Parathyroid adenoma (tissue), 2 donors: ENCODE measurements at regions not wholly inside any gene's neighbourhood (a gene's known extent, or its start where the extent isn't known, plus 50 kb on each side); places are given as distances from the start of the nearest gene placed in this dataset.

Source experiments
- H2AFZ ChIP-seq: fragments of 300-600 bp; sonication (generic); one replicate; pipeline ENCODE4 v1.7.0; 2017; ENCODE audit warnings: antibody characterized with exemption, mild to moderate bottlenecking
- H3K27ac ChIP-seq: fragments of 300-600 bp; sonication (generic); one replicate; pipeline ENCODE4 v1.7.0; 2017
- H3K27me3 ChIP-seq: fragments of 300-600 bp; sonication (generic); one replicate; pipeline ENCODE4 v1.7.0; 2017; ENCODE audit warnings: low read length; ENCODE audit not compliant: control insufficient read depth, insufficient read depth
- H3K36me3 ChIP-seq: fragments of 300-600 bp; sonication (generic); one replicate; pipeline ENCODE4 v1.7.0; 2017; ENCODE audit warnings: low read length; ENCODE audit not compliant: control insufficient read depth, insufficient read depth
- H3K4me1 ChIP-seq: fragments of 300-600 bp; sonication (generic); one replicate; pipeline ENCODE4 v1.7.0; 2017; ENCODE audit warnings: control low read depth
- H3K4me2 ChIP-seq: fragments of 300-600 bp; sonication (generic); one replicate; pipeline ENCODE4 v1.7.0; 2017; ENCODE audit warnings: low read length
- H3K4me3 ChIP-seq: fragments of 300-600 bp; sonication (generic); one replicate; pipeline ENCODE4 v1.7.0; 2017; ENCODE audit warnings: low read depth, low read length
- H3K79me2 ChIP-seq: fragments of 300-600 bp; sonication (generic); one replicate; pipeline ENCODE4 v1.7.0; 2017; ENCODE audit warnings: control low read depth
- H3K9ac ChIP-seq: fragments of 300-600 bp; sonication (generic); one replicate; pipeline ENCODE4 v1.7.0; 2017; ENCODE audit warnings: mild to moderate bottlenecking
- H3K9me3 ChIP-seq: fragments of 300-600 bp; sonication (generic); one replicate; pipeline ENCODE4 v1.7.0; 2017; ENCODE audit warnings: low read length; ENCODE audit not compliant: control insufficient read depth
- TF ChIP-seq, protein P1 (sequence below): fragments of 300-600 bp; sonication (generic); IDR thresholded peaks from one replicate; pipeline ENCODE4 v1.7.0; 2017; ENCODE audit warnings: antibody characterized with exemption, mild to moderate bottlenecking
- donor health status: primary hyperparathyroidism.

DNA sequence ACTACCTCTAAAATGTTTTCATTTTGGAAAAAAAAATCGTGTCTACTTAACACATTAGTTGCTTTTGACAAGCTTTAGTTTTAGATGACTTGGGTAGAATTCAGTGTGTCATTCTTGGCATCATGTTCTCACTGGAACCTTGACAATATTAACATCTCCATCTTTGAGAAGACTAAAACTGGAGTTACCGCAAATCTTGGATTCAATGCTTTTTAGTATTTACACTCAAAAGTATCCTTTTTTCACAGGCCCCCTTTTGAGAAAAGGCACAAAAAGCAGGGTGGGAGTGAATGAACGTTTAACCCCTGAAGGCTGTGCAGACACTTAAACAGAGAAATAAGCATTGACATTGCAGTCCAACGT, 549.1 kb downstream of the CSNK1G3 start:
- no peaks in the 10 kb centered on the region for H3K27me3 ChIP-seq
- no peaks in the 10 kb centered on the region for H3K36me3 ChIP-seq
- no peak overlapping the region for H2AFZ ChIP-seq
- peaks cover 11% of the 10 kb centered on the region for H3K4me1 ChIP-seq
- TF ChIP-seq, protein P1, sequence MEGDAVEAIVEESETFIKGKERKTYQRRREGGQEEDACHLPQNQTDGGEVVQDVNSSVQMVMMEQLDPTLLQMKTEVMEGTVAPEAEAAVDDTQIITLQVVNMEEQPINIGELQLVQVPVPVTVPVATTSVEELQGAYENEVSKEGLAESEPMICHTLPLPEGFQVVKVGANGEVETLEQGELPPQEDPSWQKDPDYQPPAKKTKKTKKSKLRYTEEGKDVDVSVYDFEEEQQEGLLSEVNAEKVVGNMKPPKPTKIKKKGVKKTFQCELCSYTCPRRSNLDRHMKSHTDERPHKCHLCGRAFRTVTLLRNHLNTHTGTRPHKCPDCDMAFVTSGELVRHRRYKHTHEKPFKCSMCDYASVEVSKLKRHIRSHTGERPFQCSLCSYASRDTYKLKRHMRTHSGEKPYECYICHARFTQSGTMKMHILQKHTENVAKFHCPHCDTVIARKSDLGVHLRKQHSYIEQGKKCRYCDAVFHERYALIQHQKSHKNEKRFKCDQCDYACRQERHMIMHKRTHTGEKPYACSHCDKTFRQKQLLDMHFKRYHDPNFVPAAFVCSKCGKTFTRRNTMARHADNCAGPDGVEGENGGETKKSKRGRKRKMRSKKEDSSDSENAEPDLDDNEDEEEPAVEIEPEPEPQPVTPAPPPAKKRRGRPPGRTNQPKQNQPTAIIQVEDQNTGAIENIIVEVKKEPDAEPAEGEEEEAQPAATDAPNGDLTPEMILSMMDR, result no peak
- no peak overlapping the region for H3K9ac ChIP-seq
- H3K4me2 ChIP-seq, result no peak overlapping the region
- H3K27ac ChIP-seq, result no peak overlapping the region
- H3K9me3 ChIP-seq, result no peaks in the 10 kb centered on the region
- no peak overlapping the region for H3K4me3 ChIP-seq
- H3K79me2 ChIP-seq, result no peaks in the 10 kb centered on the region

GRCh38 chr5:124060413-124061067, 548.6 kb downstream of the CSNK1G3 start:
- Histone ChIP-seq H3K27ac (no peak overlapping the region), H3K36me3 (no peaks in the 10 kb centered on the region)

GRCh38 chr5:124060011-124060410, 548.0 kb downstream of the CSNK1G3 start:
- Histone ChIP-seq H3K79me2 (no peaks in the 10 kb centered on the region), H3K4me3 (no peak overlapping the region), H3K9ac (no peak overlapping the region), H3K9me3 (no peaks in the 10 kb centered on the region), H3K4me2 (no peak overlapping the region), H3K36me3 (no peaks in the 10 kb centered on the region), H2AFZ (no peak overlapping the region), H3K27ac (no peak overlapping the region), H3K4me1 (peaks cover 11% of the 10 kb centered on the region), H3K27me3 (no peaks in the 10 kb centered on the region)
- TF ChIP-seq, protein P1, result no peak

More at GRCh38 chr5:124060413-124061067, 548.6 kb downstream of the CSNK1G3 start:
- no peaks in the 10 kb centered on the region for H3K27me3 ChIP-seq
- H3K9ac ChIP-seq, result no peak overlapping the region
- no peaks in the 10 kb centered on the region for H3K9me3 ChIP-seq
- peaks cover 11% of the 10 kb centered on the region for H3K4me1 ChIP-seq
- H2AFZ ChIP-seq, result no peak overlapping the region
- H3K4me2 ChIP-seq, result no peak overlapping the region
- TF ChIP-seq, protein P1, result no peak
- no peak overlapping the region for H3K4me3 ChIP-seq
- H3K79me2 ChIP-seq, result no peaks in the 10 kb centered on the region

- Histone ChIP-seq H3K9me3 (no peaks in the 10 kb centered on the region), H3K4me2 (no peak overlapping the region), H2AFZ (no peak overlapping the region), H3K79me2 (no peaks in the 10 kb centered on the region), H3K4me1 (peaks cover 11% of the 10 kb centered on the region), H3K4me3 (no peak overlapping the region), H3K36me3 (no peaks in the 10 kb centered on the region), H3K9ac (no peak overlapping the region), H3K27ac (no peak overlapping the region), H3K27me3 (no peaks in the 10 kb centered on the region)
- TF ChIP-seq, protein P1, result no peak
Observed at GRCh38 chr5:124059200-124059599, 547.2 kb downstream of the CSNK1G3 start.

GRCh38 chr5:124057724-124058231, 545.8 kb downstream of the CSNK1G3 start:
- Histone ChIP-seq H3K27ac (no peak overlapping the region), H3K4me2 (peak overlapping the region; percentile 42), H3K79me2 (no peaks in the 10 kb centered on the region), H3K4me3 (peak overlapping the region; percentile 46), H3K9ac (no peak overlapping the region), H3K27me3 (no peaks in the 10 kb centered on the region), H2AFZ (peak overlapping the region; percentile 54), H3K4me1 (peaks cover 11% of the 10 kb centered on the region), H3K36me3 (no peaks in the 10 kb centered on the region), H3K9me3 (no peaks in the 10 kb centered on the region)
- TF ChIP-seq, protein P1, result no peak
